A673 (cell line): ENCODE measurements at regions not wholly inside any gene's neighbourhood (a gene's known extent, or its start where the extent isn't known, plus 50 kb on each side); places are given as distances from the start of the nearest gene placed in this dataset.

Source experiments
- BruUV-seq: library from RNA; stranded (reverse); fragments of 400-500 nt; replicated peaks from 2 replicates; lab custom pipeline; 2021; lab: Mats Ljungman, UMichigan
- CTCF ChIA-PET: fragments of 300-600 bp; sonication (Branson Sonifier 250); formaldehyde crosslinking; loops from one replicate; lab custom pipeline; 2022; ENCODE audit warnings: antibody characterized with exemption; lab: Charles Lee
- POLR2A ChIA-PET: fragments of 300-600 bp; sonication (Branson Sonifier 250); formaldehyde crosslinking; loops from one replicate; lab custom pipeline; 2022; ENCODE audit warnings: antibody characterized with exemption; ENCODE audit not compliant: low non-redundant PET; lab: Charles Lee
- DNase-seq: peaks from one replicate; pipeline ENCODE4 v3.0.0-alpha.2; 2015; ENCODE audit warnings: low spot score
- H3K27ac ChIP-seq: fragments of 200-600 bp; sonication (generic); 2 replicates; pipeline ENCODE4 v1.5.1; 2016; ENCODE audit warnings: mixed run types, low read depth, mild to moderate bottlenecking, mixed read lengths, antibody characterized with exemption, low read length; ENCODE audit not compliant: poor library complexity, severe bottlenecking
- H3K27me3 ChIP-seq: fragments of 200-600 bp; sonication (generic); replicated peaks from 2 replicates; pipeline ENCODE4 v1.6.1; 2017; ENCODE audit warnings: mixed run types, low read depth, mild to moderate bottlenecking, mixed read lengths, antibody characterized with exemption, low read length; ENCODE audit not compliant: insufficient read depth, poor library complexity
- H3K36me3 ChIP-seq: fragments of 200-600 bp; sonication (generic); 2 replicates; pipeline ENCODE4 v1.6.1; 2016; ENCODE audit warnings: mixed run types, mild to moderate bottlenecking, mixed read lengths, antibody characterized with exemption, low read length; ENCODE audit not compliant: insufficient read depth, poor library complexity, severe bottlenecking
- H3K4me1 ChIP-seq: fragments of 200-600 bp; sonication (generic); 2 replicates; pipeline ENCODE4 v1.6.1; 2017; ENCODE audit warnings: mixed run types, mild to moderate bottlenecking, mixed read lengths, antibody characterized with exemption, low read length; ENCODE audit not compliant: insufficient read depth, poor library complexity, severe bottlenecking
- H3K4me3 ChIP-seq: fragments of 200-600 bp; sonication (generic); 2 replicates; pipeline ENCODE4 v1.5.1; 2016; ENCODE audit warnings: low read depth, mixed run types, mild to moderate bottlenecking, mixed read lengths, low read length; ENCODE audit not compliant: poor library complexity, severe bottlenecking
- H3K9me3 ChIP-seq: fragments of 200-600 bp; sonication (generic); 2 replicates; pipeline ENCODE4 v1.6.1; 2016; ENCODE audit warnings: mixed run types, low read depth, mild to moderate bottlenecking, mixed read lengths, antibody characterized with exemption, low read length; ENCODE audit not compliant: poor library complexity, severe bottlenecking
- CTCF ChIP-seq: fragments of 300-800, 200-600 bp; sonication (generic); conservative IDR thresholded peaks from 2 replicates; pipeline ENCODE4 v1.5.1; 2017; ENCODE audit warnings: low read depth, mild to moderate bottlenecking, antibody characterized with exemption, low read length, moderate library complexity, mixed read lengths
- EZH2 ChIP-seq: fragments of 200-600 bp; sonication (generic); IDR thresholded peaks from 2 replicates; pipeline ENCODE4 v1.6.1; 2017; ENCODE audit warnings: borderline replicate concordance, low read depth, mild to moderate bottlenecking, mixed read lengths, antibody characterized with exemption, low read length; ENCODE audit not compliant: poor library complexity, severe bottlenecking
- intact Hi-C: fragments of 100-400 bp; cut with micrococcal nuclease; formaldehyde crosslinking; loops from one replicate; pipeline ENCODE4 v1.10.0; 2022; ENCODE audit not compliant: unreplicated experiment

GRCh38 chr7:42618651-42619360 lies 293.1 kb downstream of the C7orf25 start:
- Histone ChIP-seq H3K9me3 (no peaks in the 10 kb centered on the region), H3K36me3 (no peaks in the 10 kb centered on the region), H3K4me3 (no peak overlapping the region), H3K27me3 (no peaks in the 10 kb centered on the region), H3K4me1 (no peaks in the 10 kb centered on the region), H3K27ac (no peak overlapping the region)
- intact Hi-C loops, result no loop called here
- TF ChIP-seq CTCF (no peak), EZH2 (no peak)
- BruUV-seq, result no TSS peak
- DNase-seq, result no peak
- ChIA-PET POLR2A (no interaction called here), CTCF (no interaction called here)

GRCh38 chr7:42617806-42618457 lies 293.9 kb downstream of the C7orf25 start:
- Histone ChIP-seq H3K27me3 (no peaks in the 10 kb centered on the region), H3K4me1 (no peaks in the 10 kb centered on the region), H3K9me3 (no peaks in the 10 kb centered on the region), H3K4me3 (no peak overlapping the region), H3K27ac (no peak overlapping the region), H3K36me3 (no peaks in the 10 kb centered on the region)
- intact Hi-C loops, result no loop called here
- DNase-seq, result no peak
- ChIA-PET POLR2A (no interaction called here), CTCF (no interaction called here)
- BruUV-seq, result no TSS peak
- TF ChIP-seq EZH2, result no peak
- no peak for TF ChIP-seq CTCF

DNA sequence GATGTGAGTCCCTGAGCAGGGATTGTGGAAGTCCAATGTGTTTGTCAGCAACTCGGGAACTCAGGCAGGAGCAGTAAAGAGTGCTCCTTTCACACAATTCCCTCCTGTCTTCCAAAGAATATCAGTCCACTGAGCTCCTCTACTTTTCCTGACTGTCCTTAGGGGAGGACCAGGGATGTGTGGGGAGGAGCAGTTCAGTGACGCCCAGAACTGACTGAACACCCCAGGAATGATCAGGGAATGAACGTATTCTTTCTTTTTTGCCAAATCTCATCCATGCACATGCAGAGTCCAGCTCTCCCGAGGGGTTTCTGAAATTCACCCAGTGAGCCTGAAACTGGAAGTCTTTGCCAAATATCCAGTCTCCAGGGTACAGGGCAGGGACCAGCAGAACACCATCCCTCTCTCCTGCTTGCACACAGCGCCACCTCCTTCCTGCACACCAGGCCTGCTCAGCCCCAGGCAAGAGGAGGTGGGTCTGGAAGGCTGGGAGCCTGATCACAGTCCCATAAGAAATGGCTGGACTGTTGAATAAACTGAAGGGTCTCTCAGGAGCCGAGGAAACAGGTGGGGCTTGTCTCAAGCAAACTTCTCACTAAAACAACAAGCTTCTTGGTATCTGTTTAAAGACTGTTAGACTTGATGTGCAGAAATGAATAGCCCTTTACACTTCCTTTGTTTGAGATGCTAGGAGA lies 294.7 kb downstream of the C7orf25 start:
- no peak for DNase-seq
- ChIA-PET POLR2A (no interaction called here), CTCF (no interaction called here)
- TF ChIP-seq EZH2 (no peak), CTCF (no peak)
- no TSS peak for BruUV-seq
- Histone ChIP-seq H3K27ac (no peak overlapping the region), H3K4me1 (no peaks in the 10 kb centered on the region), H3K4me3 (no peak overlapping the region), H3K36me3 (no peaks in the 10 kb centered on the region), H3K9me3 (no peaks in the 10 kb centered on the region), H3K27me3 (no peaks in the 10 kb centered on the region)
- intact Hi-C loops, result no loop called here
